GM13977 (cell line): ENCODE measurements at regions not wholly inside any gene's neighbourhood (a gene's known extent, or its start where the extent isn't known, plus 50 kb on each side); places are given as distances from the start of the nearest gene placed in this dataset.

Experiments
- DNase-seq: peaks from one replicate; pipeline ENCODE4 v3.0.0; 2012; ENCODE audit warnings: low spot score
- in situ Hi-C: fragments of 300-500 bp; cut with MboI; formaldehyde crosslinking; loops from one replicate; pipeline ENCODE4 v1.12.0; 2022; ENCODE audit warnings: low sequenced_read_pairs, low pct_unique_long_range_greater_than_20kb, mixed read lengths, inconsistent platforms; ENCODE audit not compliant: unreplicated experiment
- TF ChIP-seq, protein P1 (sequence below): IDR thresholded peaks from 2 replicates; pipeline ENCODE4 v1.5.1; 2012; ENCODE audit warnings: mild to moderate bottlenecking, control low read depth; ENCODE audit not compliant: insufficient read depth; ENCODE audit errors: extremely low read depth, missing control alignments

DNA sequence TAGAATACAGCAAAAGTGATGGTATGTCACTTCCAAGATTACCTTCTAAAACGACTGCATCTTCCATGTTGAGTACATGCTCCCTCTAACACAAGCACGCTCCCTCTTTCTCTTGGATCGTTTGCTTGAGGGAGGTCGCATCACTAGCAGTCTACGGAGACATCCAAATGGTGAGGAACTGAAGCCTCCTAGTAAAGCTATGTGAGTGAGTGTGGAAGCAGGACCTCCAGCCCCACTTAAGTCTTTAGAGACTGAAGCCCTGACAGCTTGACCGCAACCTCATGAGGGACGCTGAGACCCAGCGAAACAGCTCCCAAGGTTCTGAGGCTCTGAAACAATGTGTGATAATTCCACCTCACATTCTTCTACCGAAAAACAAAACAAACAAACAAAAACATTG is 486.7 kb upstream of the GCFC2 start:
- no peak for DNase-seq
- in situ Hi-C loops: no loop called here
- TF ChIP-seq, protein P1, sequence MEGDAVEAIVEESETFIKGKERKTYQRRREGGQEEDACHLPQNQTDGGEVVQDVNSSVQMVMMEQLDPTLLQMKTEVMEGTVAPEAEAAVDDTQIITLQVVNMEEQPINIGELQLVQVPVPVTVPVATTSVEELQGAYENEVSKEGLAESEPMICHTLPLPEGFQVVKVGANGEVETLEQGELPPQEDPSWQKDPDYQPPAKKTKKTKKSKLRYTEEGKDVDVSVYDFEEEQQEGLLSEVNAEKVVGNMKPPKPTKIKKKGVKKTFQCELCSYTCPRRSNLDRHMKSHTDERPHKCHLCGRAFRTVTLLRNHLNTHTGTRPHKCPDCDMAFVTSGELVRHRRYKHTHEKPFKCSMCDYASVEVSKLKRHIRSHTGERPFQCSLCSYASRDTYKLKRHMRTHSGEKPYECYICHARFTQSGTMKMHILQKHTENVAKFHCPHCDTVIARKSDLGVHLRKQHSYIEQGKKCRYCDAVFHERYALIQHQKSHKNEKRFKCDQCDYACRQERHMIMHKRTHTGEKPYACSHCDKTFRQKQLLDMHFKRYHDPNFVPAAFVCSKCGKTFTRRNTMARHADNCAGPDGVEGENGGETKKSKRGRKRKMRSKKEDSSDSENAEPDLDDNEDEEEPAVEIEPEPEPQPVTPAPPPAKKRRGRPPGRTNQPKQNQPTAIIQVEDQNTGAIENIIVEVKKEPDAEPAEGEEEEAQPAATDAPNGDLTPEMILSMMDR: no peak

DNA sequence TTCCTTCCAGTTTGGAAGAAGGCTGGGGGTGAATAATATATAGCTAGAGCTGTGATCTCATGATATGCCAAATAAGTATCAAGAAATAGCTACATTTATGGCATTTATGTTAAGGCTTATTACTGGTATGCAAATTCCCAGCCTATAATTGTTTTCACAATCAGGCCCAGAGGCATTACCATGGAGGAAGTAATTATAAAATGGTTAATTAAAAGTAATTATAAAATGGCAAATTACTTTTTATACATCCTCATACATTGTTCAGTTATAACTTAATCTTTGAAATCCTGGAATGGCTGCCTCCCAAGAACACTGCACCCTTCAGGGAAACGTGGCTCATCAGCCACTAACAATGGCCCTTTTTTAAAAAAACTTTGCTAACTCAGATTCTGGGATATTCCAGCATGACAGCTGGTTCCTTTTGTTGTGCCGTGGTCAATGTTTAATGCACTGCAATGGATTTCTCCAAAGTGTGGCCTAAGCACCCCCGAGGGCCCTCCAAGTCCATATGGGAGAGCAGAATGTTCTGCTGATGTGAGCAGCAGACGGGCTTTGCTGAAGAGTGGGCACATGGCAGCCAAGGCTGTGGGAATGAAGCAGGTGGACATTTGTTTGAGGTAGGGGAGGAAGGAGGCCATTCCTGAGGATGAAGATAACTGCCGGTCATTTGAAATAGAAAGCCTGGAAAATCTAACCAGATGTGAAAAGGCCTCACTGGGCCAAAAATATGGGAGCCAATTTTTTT is 483.5 kb upstream of the GCFC2 start:
- in situ Hi-C loops: no loop called here
- DNase-seq: no peak
- TF ChIP-seq, protein P1: no peak

DNA sequence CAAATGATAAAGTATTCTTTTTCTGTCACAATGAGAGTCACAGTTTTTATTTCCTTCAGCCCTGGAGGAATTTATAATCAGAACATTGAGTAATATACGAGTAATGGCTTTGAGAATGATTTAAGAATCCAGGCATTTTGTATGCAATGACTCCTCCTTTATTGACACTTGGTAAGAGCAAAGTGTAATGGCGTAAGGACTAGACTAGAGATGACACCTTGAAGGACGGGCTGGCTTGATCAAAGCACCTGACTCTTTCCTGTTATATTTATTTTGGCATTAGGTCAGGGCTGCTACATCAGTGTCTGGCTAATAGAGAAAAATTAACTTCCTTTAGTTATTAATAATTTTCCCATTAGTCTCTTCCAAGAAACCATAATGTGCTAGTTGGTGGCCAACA is 482.4 kb upstream of the GCFC2 start:
- in situ Hi-C loops: no loop called here
- TF ChIP-seq, protein P1: no peak
- DNase-seq: no peak

DNA sequence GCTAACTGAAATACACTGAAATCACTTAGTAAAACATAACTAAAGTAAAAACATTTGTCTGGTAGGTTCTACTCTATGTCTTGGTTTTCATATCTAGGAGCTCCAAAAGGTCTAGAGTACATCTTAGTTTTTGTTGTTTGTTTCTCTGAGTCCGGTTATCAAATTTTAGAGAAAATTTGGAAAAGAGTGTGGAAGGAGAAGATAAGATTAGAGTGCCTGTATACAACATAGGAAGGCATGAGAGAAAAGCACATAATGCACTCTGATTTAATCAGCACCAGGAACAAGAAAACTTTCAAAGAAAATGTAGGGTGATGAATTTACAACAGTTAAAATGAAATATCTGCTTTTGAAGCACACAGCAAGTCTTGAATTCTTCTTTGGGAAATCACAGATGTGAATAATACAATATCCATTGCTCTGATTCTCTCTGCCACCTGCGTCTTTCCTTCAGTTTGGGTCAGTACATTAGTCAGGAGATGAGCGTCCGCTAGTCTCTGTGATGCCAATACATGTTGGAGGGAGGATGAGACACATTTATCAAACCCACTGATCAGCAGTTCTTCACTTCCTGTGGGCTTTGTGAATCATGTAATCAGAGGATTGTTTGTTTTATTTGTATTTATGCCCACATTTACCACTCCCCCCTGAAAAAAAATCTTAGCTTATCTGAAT is 477.8 kb upstream of the GCFC2 start:
- DNase-seq: no peak
- TF ChIP-seq, protein P1: no peak
- in situ Hi-C loops: no loop called here

DNA sequence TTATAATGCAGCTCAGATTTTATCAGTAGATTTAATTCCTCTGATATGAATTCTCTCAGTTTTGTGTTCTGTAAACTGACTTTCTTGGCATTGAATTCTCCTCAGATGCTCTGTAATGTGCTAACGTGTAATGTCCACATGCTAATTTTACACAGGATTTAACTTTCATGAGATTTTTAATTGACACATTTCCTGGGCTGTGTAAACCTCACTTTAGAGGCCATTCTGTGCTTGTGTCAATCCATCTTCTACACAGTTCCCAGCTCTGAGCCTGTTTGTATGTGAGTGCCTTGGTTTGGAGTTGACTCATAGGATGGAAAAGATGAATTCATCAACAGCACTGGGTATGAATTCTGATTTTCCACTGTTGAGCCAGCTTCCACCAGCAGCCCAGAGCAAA is 476.7 kb upstream of the GCFC2 start:
- TF ChIP-seq, protein P1: no peak
- in situ Hi-C loops: no loop called here
- no peak for DNase-seq

DNA sequence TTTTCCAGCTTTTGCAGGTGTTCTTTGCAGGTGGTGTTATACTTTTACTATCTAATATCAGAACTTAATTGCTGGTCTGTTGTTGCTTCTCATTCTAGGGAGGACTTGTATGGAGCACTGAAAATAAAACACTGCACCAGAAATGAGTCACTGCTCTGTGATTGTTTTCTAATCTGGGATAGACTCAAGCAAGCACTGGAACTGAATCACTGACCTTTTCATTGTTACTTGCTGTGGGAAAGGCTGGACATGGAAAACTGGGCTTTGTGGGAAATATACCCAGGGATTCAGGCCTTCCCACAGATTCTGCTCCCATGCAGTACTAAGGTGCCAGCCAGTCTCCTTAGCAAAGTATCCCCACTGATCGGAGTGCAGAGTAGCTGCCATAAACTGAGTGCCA is 470.0 kb upstream of the GCFC2 start:
- DNase-seq: no peak
- TF ChIP-seq, protein P1: no peak
- in situ Hi-C loops: no loop called here
